NCI-H226 (cell line): ENCODE measurements at regions not wholly inside any gene's neighbourhood (a gene's known extent, or its start where the extent isn't known, plus 50 kb on each side); places are given as distances from the start of the nearest gene placed in this dataset.
A peak's percentile ranks its signal among the peaks of the same experiment; 100 is the strongest.
"Not testable (repeated sequence)": the region's sequence is repeated elsewhere in the genome, so short reads cannot be mapped to it uniquely, and the experiment has no call there.

Source experiments
- DNase-seq: peaks from one replicate; pipeline ENCODE4 v3.0.0-alpha.2; 2015

DNA sequence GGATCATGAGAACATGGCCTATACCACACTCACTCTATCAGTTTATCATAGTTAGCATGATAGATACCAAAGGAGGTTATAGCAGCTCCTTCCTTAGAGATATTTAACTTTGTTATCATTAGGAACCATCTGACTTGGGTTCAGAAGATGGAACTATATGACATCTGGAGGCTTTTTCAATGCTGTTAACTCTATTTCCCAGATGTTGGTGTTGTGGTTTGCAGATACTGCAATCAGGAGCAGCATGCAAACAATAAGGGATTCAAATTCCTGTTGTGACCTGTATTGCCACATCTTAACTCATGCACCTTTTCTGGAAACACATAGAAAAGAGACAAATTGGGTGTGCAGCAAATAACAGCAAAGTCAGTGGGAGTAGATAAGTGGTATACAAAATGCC lies 201.7 kb downstream of the NNT start:
- no peak for DNase-seq

DNA sequence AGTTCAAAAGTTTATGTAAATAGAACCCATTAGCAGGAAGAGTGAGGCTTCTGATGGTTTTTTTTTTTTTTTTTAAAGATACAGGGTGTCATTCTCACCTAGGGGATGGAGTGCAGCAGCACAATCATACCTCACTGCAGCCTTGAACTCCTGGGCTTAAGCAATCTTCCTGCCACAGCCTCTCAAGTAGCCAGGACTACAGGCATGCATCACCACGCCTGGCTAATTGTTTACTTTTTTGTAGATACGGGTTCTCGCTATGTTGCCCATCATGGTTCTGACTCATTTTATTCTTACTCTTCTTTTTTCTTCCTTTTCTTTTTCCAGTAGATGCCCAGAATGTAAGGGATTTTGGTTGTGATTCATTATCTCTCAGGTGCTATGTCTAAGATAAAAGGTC lies 201.1 kb downstream of the NNT start:
- DNase-seq, result no peak

DNA sequence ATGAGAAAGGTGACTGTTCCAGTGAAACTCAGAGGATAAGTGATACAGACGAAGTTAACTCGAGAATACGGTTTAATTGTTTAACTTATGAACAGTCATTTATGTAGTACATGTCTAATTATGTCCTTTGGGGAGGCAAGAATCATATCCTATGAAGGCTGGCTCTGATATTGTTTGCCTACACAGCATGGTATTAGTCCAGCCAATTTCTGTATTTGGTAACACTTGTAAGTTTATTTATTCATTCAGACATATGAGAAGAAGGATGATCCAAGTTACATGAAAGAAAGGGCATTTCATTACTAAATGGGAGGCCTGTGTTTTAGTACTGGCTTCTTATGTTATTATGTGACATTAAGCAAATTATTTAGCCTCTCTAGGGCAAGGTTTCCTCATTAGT lies 199.7 kb downstream of the NNT start:
- no peak for DNase-seq

DNA sequence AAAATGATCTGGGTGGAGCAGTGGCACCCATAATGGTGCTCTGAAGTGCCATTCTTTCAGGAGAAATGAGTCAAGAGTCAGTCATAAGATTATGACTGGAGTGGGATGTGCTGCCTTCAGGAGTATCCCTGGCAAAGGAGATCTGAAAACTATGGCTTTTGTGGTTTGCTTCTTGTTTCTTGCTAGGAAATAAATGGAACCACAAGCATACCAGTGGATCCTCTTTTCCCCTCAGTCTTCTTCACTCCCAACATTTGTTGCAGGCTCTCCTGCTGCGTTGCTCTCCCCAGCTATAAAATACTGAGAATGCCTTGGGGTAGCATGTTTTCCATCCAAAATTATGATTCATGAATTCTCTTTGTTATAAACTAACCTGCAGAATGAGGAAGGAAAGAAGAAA lies 199.1 kb downstream of the NNT start:
- DNase-seq, result peak; percentile 89

DNA sequence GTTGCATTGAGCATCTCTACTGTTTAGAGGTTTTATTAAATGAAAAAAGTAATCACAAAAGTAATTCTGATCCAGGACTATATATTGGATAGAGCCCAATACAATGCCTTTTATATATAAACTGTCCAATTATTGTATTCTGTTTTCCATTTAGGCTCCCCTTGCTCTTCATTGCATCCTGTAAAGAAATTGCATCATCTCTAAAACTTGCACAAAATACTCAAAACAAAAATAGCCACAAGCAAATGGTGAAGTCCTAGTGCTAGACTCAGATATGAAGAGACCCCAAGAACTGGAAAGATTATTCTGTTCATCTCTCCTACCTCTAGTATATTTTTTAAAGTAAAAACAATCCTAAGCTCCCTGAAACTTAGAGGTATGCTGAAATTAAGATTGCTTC lies 195.8 kb downstream of the NNT start:
- no peak for DNase-seq

DNA sequence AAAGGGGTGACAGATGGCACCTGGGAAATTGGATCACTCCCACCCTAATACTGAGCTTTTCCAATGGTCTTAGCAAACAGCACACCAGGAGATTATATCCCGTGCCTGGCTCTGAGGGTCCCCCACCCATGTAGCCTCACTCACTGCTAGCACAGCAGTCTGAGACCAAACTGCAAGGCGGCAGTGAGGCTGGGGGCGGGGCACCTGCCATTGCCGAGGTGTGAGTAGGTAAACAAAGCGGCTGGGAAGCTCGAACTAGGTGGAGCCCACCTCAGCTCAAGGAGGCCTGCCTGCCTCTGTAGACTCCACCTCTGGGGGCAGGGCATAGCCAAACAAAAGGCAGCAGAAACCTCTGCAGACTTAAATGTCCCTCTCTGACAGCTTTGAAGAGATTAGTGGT lies 188.9 kb downstream of the NNT start:
- not testable (repeated sequence) for DNase-seq

DNA sequence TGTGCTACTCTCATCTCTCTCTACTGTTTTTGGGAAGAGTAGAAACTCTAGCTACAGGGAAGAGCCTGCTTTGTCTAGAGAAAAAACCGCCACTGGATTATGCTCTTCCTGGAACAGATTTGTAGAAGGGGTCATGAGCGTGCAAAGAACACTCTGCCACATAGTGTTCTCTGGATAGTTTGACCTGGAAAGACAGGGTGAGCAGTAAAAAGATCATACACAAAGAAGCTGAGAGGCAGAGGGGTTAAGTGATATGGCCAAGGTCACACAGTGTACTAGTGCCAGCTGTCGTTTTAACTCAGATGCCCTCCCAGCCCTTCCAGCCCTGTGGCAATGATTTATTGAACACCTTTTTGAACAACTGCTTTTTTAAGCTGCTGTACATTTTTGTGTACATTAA lies 182.2 kb downstream of the NNT start:
- no peak for DNase-seq

DNA sequence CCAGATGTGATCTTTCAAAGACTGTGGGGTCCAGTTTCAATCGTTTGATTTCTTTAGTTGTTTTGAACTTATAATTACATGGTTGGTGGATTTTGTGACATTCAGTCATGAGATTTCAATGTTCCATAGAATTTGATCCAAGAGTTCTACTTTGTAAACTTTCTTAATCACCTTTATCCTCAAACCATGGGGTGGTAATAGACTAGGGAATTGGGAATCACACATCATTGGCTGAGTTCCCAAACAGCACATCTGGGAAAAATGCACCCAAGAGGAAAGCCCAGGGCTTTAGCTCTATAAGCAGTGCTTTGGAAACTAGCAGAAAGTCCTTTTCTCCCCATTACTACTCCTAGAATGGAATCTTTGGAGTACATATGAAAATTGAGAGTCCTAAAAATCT lies 177.6 kb downstream of the NNT start:
- peak; percentile 36 for DNase-seq

DNA sequence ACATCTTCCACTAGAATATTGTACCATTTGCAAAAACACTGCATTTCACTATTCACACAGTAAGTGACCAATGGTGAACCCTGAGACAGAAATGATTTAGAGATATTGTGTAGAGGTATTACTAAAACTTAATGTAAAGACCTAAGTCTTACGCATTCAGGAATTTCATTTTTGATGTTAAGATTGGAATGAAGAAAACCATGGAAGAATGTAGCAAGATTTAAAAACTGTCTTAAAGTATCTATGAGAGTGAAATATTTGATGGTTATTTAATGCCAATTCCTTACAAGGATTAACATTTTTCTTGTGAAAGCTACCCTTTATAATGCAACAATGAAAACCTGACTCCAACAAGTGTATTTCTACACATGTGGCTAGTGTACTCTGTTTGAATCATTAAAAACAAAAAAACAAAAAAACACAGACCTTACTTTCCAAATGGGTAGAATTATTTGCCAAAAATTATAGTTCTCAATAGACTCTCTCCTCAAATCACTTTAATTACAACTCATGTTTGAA lies 172.0 kb downstream of the NNT start:
- DNase-seq, result no peak

DNA sequence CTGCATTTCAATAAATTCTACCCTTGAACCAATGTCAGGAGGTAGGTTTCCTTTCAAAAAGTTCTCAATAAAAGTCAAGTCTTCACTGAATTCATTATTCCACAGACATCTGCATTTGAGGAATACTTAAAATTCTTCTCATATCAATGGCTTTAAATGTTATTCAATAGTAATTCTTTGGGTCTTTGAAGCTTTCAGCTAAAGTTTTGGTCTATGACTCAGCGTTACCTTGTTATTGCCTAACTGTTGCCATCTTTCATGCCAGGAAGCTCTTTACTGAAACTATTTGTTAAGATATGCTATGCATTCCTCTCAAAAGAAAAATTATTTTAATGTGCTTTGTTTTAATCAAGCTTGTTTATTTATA lies 170.5 kb downstream of the NNT start:
- peak; percentile 80 for DNase-seq

DNA sequence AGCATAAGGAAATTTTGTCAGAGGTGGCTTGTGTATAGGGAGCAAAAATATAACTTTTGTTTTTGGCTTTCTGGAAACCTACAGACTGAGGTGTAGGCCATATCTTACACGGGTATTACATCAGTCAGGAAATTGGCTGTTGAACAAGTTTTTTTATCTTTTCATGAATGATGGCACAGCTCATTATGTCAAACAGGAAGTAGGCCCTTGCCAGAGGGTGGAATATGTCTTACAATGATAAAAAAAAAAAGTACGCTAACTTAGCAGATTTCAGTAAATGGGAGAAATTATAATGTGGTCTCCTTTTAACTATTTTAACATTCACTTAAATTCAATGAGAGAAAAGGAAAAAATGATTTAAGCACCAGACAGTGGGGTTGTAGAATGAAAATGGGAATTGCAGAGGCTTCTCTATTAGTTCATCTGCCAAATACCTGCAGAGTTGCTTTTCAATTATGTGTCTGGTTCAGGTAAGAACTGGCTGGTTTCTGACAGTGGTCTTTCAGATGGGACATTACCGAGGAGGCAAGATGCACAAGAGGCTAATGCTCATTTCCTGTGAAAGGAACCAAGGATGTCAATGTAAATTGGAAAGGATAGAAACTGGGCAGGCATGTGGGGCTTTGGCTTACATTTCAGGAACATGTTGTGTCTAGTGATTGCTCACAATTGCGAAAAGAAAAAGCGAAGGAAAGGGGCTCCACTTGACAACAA lies 169.9 kb downstream of the NNT start:
- DNase-seq, result peak; percentile 90

DNA sequence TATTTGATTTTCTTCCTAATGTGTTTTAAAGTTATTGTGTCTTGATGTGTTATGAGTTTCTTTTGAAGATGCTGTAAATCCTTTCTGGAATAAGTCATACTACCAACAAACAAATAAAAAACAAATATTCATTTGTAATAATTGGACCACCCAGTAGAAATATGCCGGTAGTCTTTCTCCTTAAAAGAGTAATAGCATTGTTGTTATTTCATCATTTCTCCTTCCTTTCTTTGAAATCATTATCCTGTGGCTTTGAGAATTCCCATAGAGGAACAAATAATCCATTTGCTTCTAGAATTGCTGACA lies 169.4 kb downstream of the NNT start:
- no peak for DNase-seq

DNA sequence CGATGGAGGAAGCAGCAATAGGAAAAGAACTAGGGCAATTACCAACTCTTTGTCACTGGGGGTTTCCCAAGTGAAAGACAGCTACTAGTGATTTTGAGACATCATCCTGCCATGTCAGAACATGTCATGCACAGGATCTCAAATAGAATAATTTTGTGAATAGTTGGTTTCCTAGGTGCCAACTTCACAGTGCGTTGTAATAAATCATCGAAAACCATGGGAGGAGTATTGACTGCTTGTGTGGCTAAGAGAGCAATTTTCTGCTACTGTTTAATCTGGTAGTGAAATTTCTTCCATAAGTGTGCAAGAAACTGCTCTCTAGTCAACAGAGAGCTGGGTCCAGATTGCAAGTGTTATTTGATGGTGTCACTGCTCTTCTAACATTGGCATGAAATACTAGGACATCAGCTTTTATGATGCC lies 168.6 kb downstream of the NNT start:
- DNase-seq, result no peak

DNA sequence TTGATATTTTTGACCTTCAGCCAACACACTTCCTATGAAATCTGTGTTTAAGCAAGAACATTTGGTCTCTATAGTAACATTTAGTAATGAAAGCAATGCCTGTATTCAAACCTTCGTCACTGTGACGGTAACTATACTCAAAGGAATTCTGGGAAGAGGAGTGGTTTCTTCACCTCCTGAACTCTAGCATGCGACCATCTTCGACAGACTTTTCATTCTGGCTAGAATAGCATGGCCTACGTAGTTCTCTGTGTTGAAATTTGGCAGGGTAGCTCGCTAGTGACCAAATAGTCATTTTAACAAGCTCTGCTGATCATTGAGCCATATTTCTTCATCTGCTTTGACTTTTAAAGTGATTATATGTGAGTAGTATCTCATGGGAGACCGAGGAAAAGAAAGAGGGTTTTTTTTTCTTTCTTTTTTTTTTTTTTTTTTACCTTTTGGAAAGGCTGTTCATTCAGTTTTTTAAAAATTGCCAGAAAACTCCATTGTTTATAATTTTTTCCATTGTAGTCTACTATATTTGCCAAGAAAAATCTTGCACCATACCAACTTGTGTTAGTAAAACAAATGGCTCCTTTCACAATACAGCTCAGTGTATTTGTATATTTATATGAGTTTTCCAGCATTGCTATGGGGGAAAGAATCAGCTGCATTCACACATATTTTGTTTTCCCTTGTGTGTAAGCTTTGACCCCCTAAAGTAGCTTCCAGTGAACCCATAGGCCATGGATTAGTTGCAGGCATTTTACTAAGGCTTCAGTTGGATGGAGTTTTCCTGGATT lies 166.8 kb downstream of the NNT start:
- DNase-seq, result peak; percentile 59
